DMS 273 (cell line): ENCODE measurements at regions not wholly inside any gene's neighbourhood (a gene's known extent, or its start where the extent isn't known, plus 50 kb on each side); places are given as distances from the start of the nearest gene placed in this dataset.
"Not testable (repeated sequence)": the region's sequence is repeated elsewhere in the genome, so short reads cannot be mapped to it uniquely, and the experiment has no call there.

ENCODE experiments used
- DNase-seq: peaks from one replicate; lab custom pipeline; 2025; ENCODE audit not compliant: unreplicated experiment; lab: John Stamatoyannopoulos, UW

DNA sequence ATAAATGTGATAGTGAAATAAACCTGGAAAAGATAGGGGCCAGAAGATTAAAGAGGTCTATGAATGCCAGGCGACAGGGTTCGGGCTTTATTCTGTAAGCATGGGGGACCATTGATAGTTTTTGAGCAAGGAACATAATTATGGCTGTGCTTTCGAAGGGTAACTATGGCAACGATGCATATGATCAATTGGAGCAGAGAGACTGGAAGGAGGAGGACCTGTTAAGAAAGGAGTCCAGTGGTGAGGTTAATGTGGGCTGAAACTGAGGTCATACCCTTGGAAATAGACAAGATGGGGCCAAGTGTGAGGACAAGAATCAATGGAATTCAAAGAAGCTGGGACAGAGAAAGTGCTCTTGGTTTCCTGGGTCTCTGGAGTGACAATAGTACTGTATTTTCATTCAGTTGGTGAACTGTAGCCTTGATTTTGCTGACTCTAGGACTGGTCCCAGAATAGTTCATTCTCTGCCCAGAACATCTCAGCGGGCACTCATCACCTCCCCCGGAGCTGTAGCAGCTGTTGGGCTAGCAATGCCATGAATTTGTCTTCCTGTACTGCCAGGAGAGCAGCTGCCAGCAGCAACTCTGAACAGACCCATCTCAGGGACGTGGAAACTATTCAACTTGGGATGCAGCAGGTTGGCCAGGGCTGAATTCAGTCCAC, 108.4 kb downstream of the SRGAP2 start:
- peak; percentile 63 for DNase-seq

DNA sequence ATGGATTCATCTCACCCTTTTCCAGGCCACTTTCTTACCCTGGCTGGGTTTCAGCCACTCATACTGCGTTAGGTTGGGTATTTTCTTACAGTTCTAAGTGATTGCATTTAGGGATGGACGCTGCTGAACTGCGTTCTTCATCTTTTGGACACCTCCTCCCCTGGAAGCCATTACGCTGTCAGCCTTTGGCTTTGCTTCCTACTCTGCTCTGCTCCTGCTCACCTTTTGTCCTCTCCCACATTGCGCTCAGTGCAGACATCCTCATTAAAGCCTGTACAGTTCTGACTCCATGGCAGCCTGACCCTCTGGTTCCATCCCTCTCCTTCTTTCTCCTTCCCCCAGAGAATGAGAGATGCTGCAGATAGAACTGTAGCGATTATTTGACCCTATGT, 108.9 kb downstream of the SRGAP2 start:
- DNase-seq = not testable (repeated sequence)

DNA sequence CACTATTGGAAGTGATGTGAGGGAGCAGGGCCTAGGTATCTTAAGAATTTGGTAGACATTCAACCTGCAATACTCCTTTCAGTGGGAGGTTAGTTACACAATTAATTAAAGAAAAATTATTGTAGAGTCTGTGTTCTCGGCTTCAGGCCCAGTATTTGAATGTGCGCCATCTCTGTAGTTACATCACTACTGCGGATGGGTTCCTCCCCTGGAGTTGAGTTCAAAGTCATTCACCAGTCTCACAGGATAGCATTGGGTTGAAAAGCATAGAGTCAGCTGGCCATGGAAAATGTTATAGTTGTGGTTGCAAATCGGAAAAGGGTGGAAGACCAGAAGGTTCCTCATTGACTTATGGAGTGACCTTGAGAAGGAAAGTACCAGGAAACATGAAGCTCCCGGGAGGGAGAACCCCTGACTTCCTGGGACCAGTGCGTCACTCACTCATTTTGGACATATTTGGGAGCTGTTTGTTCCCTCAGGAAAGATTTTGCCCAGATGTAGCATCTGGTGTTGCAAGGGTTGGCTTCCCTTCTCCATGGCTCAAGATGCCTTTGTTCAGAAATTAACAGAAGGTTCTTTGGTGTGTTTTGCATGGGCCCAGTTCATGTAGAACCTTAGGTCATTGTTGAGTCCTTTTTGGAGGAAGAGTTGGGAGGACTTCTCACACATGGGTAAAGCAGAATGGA, 111.8 kb downstream of the SRGAP2 start:
- DNase-seq = not testable (repeated sequence)

DNA sequence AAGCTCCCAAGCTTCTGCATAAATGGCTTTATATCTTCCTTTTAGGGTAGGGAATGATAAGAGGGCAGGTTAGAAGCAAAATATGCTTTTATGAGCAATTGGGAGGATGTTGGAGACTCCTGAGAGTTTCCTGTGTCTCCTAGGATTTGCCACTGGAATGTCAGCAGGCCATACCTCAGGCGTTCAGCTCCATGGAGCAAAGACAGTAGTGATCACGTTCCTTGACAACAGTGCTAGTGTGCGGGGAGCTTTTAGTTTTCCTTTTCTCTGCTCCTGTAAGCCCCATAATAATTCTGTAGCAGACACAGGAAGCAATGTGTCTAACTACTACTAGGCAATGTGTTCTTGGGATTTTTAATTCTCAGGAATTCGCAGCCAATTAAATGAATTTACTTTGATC, 113.6 kb downstream of the SRGAP2 start:
- DNase-seq = not testable (repeated sequence)

DNA sequence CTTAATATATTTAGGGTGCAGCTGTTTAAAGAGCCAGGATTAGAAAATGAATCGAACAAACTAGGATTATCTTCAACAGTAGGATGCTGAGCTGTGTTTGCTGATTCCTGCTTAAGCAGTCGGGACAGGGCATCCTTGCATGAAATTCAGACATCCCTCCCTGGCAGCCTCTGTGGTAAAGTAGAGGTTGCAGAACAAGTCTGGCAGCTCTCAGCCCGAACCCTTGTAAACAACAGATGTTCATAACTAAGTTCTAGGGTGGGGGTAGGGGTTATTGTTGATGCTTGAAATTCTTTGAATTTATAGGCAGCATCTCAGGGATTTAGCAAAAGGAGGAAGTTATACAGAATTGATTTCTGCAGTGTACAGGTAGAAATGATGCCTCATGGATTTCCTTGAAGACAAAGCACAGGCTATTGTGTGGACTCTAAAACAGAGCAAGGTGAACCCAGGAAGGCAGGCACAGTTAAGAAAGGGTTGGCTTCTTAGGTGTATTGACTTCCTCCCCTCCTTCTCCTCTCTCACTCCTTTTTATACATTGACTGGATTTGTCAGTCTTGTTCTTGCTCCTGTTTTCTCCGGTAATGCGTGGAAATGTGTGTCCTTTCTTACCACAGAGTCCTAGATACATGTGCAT, 114.7 kb downstream of the SRGAP2 start:
- DNase-seq = not testable (repeated sequence)

DNA sequence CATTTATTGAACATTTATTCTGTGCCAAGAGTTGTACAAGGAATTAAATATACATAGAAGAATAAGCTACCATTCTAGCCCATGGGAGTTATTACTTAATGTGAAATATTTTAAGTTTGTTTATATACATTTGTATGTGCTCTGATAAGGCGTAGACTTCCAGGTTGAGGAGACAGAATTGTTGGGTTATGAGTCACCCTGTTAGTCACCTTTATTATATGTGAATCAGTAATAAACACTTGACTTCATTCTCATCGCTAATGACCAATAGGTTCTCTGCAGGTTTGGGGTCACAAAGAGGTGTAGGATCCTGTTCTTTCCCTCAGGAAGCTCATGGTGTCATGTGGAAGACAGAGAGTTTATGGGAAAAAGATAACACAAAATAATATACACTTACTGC, 116.9 kb downstream of the SRGAP2 start:
- DNase-seq = not testable (repeated sequence)

DNA sequence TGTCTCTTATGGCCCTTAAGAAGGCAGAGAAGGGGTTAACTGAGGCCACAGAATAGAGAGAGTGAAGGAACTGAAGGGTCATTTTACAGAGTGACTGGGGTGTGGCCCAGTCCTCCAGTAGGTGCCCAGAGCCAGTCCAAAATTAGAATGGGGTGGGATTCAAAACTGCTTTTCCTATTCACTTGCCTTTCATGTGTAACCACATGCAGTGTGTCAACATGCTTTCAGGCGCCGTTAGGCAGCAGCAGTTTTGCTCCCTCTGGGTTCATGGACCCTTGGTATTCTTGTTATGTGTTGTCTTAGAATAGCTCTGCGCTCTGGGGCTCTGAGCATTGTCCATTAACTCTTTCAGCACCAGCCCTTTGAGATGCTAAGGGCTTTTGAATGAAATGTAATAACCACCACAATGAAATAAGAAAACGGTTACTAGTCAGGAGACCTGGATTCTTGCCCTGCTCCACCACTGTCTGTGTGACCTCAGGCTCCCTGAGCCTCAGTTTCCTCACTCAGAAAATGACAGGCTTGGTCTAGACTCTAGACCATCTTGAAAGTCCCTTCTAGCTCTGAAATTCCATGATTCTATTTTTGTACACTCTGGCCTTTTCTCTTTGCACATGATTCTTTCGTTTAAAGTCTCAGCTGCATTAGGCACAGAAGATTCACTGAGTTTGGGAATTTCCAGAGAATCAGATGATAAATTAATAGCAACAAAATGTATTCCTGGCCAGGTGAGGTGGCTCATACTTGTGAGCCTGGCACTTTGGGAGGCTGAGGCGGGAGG, 123.0 kb downstream of the SRGAP2 start:
- not testable (repeated sequence) for DNase-seq

DNA sequence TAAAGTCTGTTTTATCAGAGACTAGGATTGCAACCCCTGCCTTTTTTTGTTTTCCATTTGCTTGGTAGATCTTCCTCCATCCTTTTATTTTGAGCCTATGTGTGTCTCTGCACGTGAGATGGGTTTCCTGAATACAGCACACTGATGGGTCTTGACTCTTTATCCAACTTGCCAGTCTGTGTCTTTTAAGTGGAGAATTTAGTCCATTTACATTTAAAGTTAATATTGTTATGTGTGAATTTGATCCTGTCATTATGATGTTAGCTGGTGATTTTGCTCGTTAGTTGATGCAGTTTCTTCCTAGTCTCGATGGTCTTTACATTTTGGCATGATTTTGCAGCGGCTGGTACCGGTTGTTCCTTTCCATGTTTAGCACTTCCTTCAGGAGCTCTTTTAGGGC, 128.3 kb downstream of the SRGAP2 start:
- DNase-seq = not testable (repeated sequence)

DNA sequence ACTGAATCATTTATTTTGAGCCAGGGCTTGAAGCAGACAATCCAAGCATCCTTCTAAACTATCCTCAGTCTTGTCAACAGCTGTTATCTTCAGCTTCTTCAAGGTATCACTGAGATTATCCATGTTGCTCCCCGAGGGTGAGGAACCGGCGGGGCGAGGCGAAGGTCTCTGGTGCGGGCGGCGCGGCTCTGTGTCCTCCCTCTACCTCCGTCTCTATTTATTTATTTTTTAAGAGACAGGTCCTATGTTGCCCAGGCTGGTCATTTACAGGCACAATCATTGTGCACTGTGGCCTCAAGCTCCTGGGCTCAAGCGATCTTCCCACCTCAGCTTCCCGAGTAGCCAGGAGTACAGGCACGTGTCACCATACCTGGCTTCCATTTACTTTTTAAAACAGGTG, 130.0 kb downstream of the SRGAP2 start:
- not testable (repeated sequence) for DNase-seq

DNA sequence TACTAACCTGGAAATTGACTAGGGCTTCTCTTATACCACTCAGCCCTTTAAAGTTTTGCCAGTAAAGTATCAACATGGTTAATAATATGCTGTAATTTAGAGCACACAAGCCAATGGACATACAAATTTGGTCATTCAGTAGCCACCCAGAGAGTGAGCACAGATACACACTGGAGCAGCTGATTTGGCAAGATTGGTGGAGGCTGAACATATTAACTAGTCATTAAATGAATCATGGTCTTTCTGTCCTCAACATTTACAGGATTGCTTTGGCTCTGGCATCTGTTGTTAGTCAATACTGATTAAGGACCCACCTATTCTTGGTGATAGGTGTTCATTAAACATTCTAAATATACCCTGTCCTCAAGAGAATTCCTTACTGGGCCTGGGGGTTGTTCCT, 130.6 kb downstream of the SRGAP2 start:
- not testable (repeated sequence) for DNase-seq

DNA sequence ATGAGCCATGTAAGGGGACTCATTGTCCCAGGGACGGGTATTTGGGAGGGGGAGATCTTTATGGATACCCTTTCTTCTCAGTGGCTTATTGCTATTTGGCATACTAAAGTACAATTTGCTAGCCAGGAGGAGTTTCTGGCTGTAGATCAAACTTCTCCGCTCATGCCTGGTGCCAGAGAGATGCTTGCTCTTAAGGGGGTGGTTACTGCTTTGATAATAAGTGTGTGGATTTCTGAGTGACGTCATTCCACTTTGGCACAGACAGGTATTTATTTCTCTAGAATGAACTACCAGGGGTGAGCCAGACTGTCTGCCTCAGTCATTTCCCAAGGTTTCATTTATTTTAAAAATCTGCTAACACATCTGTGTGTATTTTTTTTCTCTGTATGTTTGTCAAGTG, 131.1 kb downstream of the SRGAP2 start:
- DNase-seq = peak; percentile 58

DNA sequence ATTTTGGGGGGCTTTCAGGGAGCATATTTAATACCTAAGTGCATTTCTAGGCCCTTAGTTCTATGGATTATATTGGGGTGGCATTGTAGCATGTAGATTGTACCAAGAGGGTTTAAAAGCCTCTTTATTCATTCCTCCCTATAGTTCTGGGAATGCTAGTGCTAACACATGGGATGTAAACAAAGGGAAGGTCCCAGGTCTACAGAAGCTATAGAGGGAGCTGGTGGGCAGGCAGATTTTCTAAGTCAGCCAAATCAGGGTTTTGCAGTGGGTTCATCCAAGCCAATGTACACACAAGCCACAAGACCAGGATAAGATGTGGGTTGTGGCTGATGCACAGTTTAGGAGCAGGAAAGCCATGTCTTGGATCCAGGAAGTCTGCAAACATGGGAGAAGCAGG, 131.8 kb downstream of the SRGAP2 start:
- not testable (repeated sequence) for DNase-seq

DNA sequence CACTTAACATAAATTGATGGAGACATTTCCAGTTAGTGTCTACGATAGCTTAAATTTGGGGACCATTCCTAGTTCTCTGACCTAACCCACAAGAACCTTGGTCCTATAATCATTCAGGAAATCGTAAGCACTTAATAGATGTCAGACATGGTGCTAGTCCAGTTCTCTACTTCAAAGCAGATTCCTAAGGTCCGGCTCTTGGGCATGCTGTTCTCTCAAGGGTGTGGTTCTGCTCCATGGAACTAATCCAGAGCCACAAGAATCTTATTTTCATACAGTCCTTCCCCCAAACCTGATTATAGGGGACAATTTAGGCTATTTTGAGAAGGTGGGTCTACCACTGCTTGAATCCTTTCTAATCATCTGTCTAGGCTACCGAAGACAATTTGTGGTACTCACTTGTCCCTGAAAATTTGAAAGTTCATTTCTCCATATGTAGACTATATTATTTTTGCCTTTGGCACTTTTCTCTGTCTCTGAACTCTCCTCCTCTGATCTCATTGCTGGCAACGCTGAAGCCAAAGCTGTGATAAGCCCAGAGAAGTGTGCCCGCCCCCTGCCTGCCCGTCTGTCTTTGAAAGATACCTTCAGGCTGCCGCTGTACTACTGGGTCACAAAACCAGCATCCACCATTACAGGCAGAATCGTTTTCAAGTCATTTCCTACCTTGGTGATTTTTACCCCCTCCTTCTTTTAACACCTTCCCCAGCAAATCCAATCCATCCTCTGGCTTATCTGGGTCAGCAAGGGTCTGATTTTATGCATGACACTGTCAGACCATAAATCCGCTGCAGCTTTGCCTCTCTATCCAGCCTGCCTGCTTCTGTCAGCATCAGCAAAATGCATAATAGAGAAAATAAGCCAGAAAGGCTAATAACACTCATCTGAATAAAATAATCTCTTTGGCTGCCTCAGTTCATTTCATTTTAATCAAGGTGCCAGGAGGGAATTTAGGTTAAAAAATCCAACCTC, 132.8 kb downstream of the SRGAP2 start:
- DNase-seq = not testable (repeated sequence)

DNA sequence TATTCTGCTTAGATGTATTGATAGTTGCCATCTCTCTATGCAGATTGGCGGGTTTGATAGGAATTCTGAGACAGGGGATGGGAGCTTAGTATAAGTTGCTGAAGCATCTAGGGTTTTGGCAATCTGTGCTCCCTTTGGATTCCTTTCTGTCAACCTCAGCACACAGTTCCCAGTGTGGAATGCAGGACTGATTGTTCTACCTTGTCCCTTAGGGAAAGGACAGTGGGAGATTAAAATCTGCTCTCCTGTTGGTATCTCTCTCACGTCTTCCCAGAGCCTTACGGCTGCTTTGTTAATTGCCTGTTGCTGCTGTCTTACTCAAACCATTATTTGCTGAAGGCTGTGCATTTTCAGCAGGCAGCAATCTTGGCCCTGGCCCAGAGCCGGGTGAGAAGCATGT, 133.3 kb upstream of the IKBKE start:
- not testable (repeated sequence) for DNase-seq

DNA sequence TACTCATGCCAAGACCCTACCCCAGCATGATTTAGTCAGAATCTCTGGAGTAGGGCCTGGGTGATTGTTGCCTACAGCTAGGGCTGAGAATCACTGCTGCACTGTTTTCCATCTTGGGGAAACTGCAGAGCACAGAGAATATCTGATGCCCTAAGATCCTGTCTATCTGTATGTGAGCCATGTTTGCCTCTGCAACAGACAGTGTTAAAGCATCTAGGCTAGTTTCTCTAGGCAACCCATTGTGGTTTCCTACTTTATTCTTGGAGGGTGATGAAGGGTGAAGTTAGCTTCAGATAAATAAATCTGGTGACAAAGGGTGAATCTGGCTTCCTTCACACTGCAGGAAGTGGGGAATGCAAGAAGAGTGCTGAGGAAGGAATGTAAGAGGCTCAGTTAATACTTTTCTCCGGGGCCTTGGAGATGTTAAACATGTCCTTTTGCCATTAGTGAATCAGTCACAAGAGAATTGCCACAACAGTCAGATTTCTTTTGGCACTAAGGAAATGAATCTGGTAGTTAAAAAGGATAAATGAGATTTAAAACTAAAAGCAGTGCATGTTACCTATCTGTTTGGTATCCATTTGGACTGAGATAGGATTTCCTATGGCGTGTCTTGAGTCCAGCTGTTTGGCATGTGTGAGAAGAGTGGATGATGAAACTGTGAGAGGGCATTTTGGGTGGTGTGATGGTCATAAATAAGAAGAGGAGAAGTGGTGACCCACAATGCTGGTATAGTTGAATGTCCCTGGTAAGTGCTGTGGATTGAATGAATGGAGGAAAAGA, 119.6 kb upstream of the IKBKE start:
- not testable (repeated sequence) for DNase-seq

DNA sequence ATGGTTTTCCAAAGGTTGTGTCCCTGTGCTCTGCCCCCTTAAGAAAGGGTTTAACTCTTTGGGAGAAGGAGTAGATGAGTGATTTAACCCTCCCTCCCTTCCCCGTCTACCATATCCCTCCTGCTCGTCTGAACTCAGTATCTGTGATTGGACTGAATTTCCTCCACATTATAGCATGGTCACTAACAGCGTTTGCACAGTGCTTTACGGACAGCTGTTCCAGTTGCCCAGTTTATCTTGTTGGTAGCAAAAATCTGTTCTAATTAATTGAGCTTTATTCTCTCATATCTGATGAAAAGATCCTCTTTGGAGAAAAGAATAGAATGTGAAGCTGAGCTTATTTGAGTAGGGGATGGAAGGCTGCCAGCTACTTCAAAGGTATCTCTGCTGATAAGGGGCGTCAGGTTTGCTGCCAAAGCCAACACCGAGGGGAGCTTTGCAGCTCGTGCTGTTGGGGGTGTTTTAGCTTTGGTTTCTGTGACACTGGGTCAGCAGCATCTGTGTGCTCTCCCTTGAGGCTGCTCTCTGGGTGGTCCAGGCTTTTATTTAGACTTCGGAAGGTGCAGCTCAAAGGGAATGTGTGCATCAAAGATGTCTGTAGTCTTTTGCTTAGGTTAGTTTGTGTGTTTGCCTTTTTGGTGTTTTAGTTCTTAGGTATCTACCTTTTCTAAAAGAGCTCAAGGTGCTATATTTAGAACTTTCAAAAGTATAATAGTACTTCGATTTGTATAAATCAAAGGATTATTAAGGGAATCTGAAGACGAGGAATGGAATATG, 118.8 kb upstream of the IKBKE start:
- DNase-seq = not testable (repeated sequence)

DNA sequence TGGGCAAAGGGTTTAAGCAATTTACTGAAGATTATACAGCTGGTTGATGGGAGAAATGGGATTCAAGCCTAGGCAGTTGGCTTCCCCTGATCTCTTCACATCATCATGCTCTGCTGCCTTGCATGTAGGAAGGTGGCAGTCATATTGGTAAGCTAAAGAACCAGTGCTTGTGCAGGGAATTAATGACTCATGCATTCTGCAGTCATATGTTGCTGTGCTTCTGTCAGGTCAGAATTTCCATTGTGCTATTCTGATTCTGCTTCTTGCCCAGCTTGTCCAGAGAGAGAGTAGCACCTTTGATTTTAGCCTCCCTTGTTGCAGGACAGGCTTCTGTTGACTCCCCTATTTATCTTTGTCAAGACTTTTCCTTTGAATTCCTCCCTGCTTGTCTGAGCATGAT, 114.0 kb upstream of the IKBKE start:
- DNase-seq = not testable (repeated sequence)

DNA sequence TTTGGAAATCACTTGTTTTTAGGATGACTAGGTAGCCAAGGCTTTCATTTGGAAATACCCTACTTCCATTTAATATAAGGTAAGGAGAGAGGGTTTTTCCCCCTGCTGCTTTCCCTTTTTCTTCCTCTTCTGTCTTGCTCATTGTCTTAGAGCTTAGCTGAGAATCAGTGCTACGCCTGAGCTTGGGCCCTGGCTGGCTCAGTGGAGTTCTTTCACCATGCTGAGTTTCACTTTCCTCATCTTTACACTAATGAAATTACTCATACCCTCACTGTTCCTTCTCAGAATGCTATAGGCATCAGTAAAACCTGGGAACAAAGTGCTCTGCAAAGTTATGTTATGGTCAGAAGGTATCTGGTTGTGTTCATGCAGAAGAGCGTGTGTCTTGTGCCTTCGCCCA, 112.3 kb upstream of the IKBKE start:
- not testable (repeated sequence) for DNase-seq

DNA sequence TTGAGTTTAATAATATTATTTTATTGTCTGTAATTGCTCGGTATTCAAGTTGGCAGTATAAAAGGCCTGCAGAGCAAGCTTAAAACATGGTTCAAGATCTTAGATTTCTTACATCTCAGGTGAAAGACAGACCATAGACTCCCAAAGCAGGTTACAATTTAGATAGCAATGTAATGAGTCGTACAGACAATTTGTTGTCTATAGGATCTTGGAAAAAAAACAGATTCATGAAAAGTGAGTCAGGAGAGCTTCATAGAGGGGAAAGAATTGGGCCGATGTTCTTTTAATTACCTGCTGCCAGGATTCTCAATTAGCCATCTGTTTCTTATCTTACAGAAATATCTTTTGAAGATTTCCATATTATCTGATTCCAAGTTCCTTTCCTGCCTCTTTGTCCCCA, 111.5 kb upstream of the IKBKE start:
- DNase-seq = not testable (repeated sequence)
